Activated gamma-delta T cell treated with Interleukin-2 at 50 U/mL for 16 hours (primary cell): ENCODE measurements at regions not wholly inside any gene's neighbourhood (a gene's known extent, or its start where the extent isn't known, plus 50 kb on each side); places are given as distances from the start of the nearest gene placed in this dataset.

Experiments
- DNase-seq: peaks from one replicate; pipeline ENCODE4 v3.0.0-alpha.2; 2020

GRCh38 chr2:18915227-18915626, 325.9 kb upstream of the NT5C1B start:
- DNase-seq: no peak

- no peak for DNase-seq
These were observed 324.1 kb upstream of the NT5C1B start for GRCh38 chr2:18913512-18913911.

GRCh38 chr2:18912225-18912888, 323.0 kb upstream of the NT5C1B start:
- DNase-seq: no peak

GRCh38 chr2:18911416-18911815, 322.0 kb upstream of the NT5C1B start:
- no peak for DNase-seq

- DNase-seq: no peak
These were observed 321.5 kb upstream of the NT5C1B start for GRCh38 chr2:18910843-18911242.

- DNase-seq: no peak
These were observed 318.6 kb upstream of the NT5C1B start for GRCh38 chr2:18907937-18908336.

GRCh38 chr2:18907508-18907907, 318.1 kb upstream of the NT5C1B start:
- DNase-seq: no peak

GRCh38 chr2:18903750-18904149, 314.4 kb upstream of the NT5C1B start:
- no peak for DNase-seq

GRCh38 chr2:18901242-18901641, 311.9 kb upstream of the NT5C1B start:
- no peak for DNase-seq

- no peak for DNase-seq
These were observed 311.3 kb upstream of the NT5C1B start for GRCh38 chr2:18900691-18901141.

- no peak for DNase-seq
These were observed 310.4 kb upstream of the NT5C1B start for GRCh38 chr2:18899725-18900124.

- no peak for DNase-seq
These were observed 308.9 kb upstream of the NT5C1B start for GRCh38 chr2:18898271-18898670.

GRCh38 chr2:18896125-18896764, 306.9 kb upstream of the NT5C1B start:
- DNase-seq: no peak

- no peak for DNase-seq
These were observed 302.4 kb upstream of the NT5C1B start for GRCh38 chr2:18891600-18892345.

GRCh38 chr2:18889565-18890332, 300.4 kb upstream of the NT5C1B start:
- DNase-seq: no peak

- DNase-seq: no peak
These were observed 296.1 kb upstream of the NT5C1B start for GRCh38 chr2:18885457-18885856.

- DNase-seq: no peak
These were observed 294.5 kb upstream of the NT5C1B start for GRCh38 chr2:18883616-18884456.

GRCh38 chr2:18871430-18871829, 282.1 kb upstream of the NT5C1B start:
- no peak for DNase-seq

- DNase-seq: no peak
These were observed 280.9 kb upstream of the NT5C1B start for GRCh38 chr2:18870307-18870706.

GRCh38 chr2:18861951-18862350, 272.6 kb upstream of the NT5C1B start:
- no peak for DNase-seq

GRCh38 chr2:18860179-18860578, 270.8 kb upstream of the NT5C1B start:
- DNase-seq: no peak

GRCh38 chr2:18856765-18857164, 267.4 kb upstream of the NT5C1B start:
- DNase-seq: no peak
